Chondrocyte (in vitro differentiated cells): ENCODE measurements at regions not wholly inside any gene's neighbourhood (a gene's known extent, or its start where the extent isn't known, plus 50 kb on each side); places are given as distances from the start of the nearest gene placed in this dataset.

Source experiments
- DNase-seq: peaks from one replicate; pipeline ENCODE4 v3.0.0; 2021; ENCODE audit warnings: mixed read lengths, low spot score
- H3K27ac Mint-ChIP-seq: one replicate; pipeline ENCODE4 v1.8.0; 2021; ENCODE audit warnings: mild to moderate bottlenecking, moderate library complexity, mixed read lengths; ENCODE audit not compliant: unreplicated experiment
- H3K27me3 Mint-ChIP-seq: 2 replicates; pipeline ENCODE4 v1.8.0; 2021; ENCODE audit warnings: low read depth, mixed read lengths
- H3K36me3 Mint-ChIP-seq: 2 replicates; pipeline ENCODE4 v1.8.0; 2021; ENCODE audit warnings: low read depth, mixed read lengths
- H3K4me1 Mint-ChIP-seq: 2 replicates; pipeline ENCODE4 v1.8.0; 2021; ENCODE audit warnings: low read depth, mild to moderate bottlenecking, mixed read lengths
- H3K4me3 Mint-ChIP-seq: one replicate; pipeline ENCODE4 v1.8.0; 2021; ENCODE audit warnings: mild to moderate bottlenecking, moderate library complexity, mixed read lengths; ENCODE audit not compliant: unreplicated experiment
- H3K9me3 Mint-ChIP-seq: 2 replicates; pipeline ENCODE4 v1.8.0; 2021; ENCODE audit warnings: low read depth, mixed read lengths
- TF ChIP-seq, protein P1 (sequence below): fragments of 200-600 bp; sonication (generic); IDR thresholded peaks from 2 replicates; pipeline ENCODE4 v1.5.0; 2021; ENCODE audit warnings: antibody characterized with exemption, mild to moderate bottlenecking, moderate library complexity

DNA sequence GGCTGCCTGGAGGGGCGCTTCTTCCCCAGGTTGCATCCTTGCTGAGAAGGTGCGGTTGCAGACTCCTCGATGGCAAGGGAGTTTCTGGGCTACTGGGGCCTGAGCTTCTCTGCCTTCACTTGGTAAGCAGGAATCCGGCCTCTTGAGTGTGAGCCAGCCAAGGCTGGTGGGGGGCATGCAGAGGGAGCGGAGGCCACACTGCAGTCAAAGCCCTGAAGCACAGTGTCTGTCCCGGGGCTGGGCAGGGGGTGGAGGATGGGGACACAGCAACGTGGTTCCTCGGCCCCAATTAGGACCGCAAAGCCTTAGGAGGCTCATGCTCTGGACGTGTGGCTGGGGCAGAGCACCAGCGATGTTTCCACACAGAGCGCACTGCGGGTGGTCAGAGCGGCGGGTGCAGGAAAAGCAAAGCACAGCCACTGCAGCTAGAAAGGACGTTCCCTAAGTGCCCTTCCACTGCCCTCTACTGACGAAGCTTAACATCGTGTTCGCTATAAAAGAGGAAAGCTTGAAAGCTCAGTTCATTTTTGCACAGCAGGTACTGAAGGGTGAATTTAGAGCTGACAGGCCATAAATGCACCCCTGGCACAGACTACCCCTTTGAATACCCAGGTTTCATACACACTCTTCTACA is 60.7 kb upstream of the COG2 start:
- Mint-ChIP-seq H3K36me3 (peaks cover 4% of the 10 kb centered on the region), H3K27ac (no peak overlapping the region), H3K4me1 (no peaks in the 10 kb centered on the region), H3K9me3 (peaks cover 15% of the 10 kb centered on the region), H3K27me3 (peaks cover 31% of the 10 kb centered on the region), H3K4me3 (no peak overlapping the region)
- no peak for DNase-seq
- TF ChIP-seq, protein P1, sequence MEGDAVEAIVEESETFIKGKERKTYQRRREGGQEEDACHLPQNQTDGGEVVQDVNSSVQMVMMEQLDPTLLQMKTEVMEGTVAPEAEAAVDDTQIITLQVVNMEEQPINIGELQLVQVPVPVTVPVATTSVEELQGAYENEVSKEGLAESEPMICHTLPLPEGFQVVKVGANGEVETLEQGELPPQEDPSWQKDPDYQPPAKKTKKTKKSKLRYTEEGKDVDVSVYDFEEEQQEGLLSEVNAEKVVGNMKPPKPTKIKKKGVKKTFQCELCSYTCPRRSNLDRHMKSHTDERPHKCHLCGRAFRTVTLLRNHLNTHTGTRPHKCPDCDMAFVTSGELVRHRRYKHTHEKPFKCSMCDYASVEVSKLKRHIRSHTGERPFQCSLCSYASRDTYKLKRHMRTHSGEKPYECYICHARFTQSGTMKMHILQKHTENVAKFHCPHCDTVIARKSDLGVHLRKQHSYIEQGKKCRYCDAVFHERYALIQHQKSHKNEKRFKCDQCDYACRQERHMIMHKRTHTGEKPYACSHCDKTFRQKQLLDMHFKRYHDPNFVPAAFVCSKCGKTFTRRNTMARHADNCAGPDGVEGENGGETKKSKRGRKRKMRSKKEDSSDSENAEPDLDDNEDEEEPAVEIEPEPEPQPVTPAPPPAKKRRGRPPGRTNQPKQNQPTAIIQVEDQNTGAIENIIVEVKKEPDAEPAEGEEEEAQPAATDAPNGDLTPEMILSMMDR, result no peak

DNA sequence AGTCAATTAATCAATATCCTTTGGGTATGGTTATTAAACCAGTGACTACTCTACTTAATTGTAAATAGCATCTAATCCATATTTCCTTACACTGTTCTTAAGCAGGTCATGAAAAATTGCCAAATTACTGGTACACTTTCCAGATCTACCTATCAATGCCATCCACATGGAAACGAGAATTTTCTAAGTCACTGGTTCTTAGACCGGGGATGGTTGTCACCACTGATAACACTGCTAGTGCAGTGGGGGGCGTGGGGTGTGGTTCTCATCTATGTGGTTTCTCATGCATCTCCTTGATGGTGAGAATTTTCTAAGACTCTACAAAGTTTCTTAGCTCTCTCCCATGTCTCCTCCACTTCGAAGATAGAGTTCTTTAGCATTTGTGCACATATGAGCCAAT is 63.7 kb upstream of the COG2 start:
- Mint-ChIP-seq H3K4me1 (no peaks in the 10 kb centered on the region), H3K27ac (no peak overlapping the region), H3K4me3 (no peak overlapping the region), H3K27me3 (peaks cover 49% of the 10 kb centered on the region), H3K36me3 (peaks cover 4% of the 10 kb centered on the region), H3K9me3 (peaks cover 9% of the 10 kb centered on the region)
- TF ChIP-seq, protein P1, result no peak
- no peak for DNase-seq

DNA sequence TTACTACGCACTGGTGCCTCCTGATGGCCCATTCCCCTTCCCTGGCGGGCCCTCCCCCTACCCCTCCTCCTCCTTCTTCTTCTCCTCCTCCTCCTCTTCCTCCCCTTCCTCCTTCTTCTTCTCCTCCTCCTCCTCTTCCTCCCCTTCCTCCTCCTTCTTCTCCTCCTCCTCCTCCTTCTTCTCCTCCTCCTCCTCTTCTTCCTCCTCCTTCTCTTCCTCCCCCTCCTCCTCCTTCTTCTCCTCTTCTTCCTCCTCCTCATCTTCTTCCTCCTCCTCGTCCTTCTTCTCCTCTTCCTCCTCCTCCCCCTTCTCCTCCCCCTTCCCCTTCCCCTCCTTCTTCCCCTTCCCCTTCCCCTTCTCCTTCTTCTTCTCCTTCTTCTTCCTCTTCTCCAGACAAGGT is 64.7 kb upstream of the COG2 start:
- Mint-ChIP-seq H3K4me3 (no peak overlapping the region), H3K36me3 (peaks cover 4% of the 10 kb centered on the region), H3K27me3 (peaks cover 47% of the 10 kb centered on the region), H3K4me1 (no peaks in the 10 kb centered on the region), H3K27ac (no peak overlapping the region), H3K9me3 (peaks cover 9% of the 10 kb centered on the region)
- no peak for DNase-seq
- TF ChIP-seq, protein P1, result no peak

DNA sequence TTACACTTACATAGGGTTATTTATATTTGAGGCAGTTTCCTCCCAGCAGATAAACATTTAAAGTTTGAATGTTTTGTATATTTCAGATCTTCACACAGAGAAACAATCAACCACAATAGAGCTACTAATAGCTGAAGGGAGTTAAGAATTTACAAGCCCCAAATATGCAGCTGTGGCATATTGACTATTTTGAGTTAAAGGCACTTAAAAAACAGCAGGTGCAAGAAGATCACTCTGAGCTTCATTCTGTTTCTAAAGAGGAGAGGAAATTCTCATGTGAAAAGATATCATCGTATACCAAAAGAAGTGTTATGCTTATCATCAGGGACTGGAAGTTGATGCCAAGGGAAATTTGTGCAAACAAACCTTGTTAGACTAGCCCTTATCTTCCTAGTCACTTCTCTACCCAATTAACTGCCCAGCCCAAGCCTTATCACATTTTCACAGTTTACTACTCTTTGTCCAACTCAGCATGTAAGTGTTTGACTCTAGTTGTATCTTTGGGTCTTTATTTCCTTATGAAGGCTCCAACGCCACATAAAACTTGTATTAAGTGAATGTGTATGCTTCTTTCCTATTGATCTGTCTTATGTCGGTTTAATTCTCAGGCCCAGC is 66.3 kb upstream of the COG2 start:
- Mint-ChIP-seq H3K27ac (no peak overlapping the region), H3K36me3 (peaks cover 2% of the 10 kb centered on the region), H3K9me3 (no peaks in the 10 kb centered on the region), H3K4me1 (no peaks in the 10 kb centered on the region), H3K27me3 (peaks cover 48% of the 10 kb centered on the region), H3K4me3 (no peak overlapping the region)
- no peak for DNase-seq
- TF ChIP-seq, protein P1, result no peak

DNA sequence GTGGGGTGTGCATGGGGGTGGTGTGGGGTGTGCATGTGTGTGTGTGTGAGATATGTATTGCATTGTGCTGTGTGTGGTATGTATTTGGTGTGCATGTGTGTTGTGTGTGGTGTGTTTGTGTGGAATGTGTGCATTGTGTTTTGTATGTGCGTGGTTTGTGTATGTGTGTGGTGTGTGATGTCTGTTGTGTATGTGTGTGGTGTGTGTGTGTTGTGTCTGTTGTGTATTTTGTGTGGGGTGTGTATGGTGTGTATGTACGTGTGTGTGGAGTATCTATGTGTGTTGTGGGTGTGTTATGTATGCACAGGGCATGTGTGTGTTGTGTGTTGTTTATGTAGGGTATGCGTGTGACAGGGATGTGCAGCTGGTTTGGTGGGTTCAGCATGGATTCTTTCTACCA is 67.8 kb upstream of the COG2 start:
- peaks cover 2% of the 10 kb centered on the region for H3K36me3 Mint-ChIP-seq
- no peak overlapping the region for H3K27ac Mint-ChIP-seq
- no peaks in the 10 kb centered on the region for H3K9me3 Mint-ChIP-seq
- H3K4me3 Mint-ChIP-seq, result no peak overlapping the region
- no peaks in the 10 kb centered on the region for H3K4me1 Mint-ChIP-seq
- no peak for DNase-seq
- TF ChIP-seq, protein P1, result no peak
- peaks cover 55% of the 10 kb centered on the region for H3K27me3 Mint-ChIP-seq
